Nephron (organoid): ENCODE measurements at regions not wholly inside any gene's neighbourhood (a gene's known extent, or its start where the extent isn't known, plus 50 kb on each side); places are given as distances from the start of the nearest gene placed in this dataset.

Experiments
- H3K27ac Mint-ChIP-seq, 3 experiments: 2 replicates each; pipeline ENCODE4 v1.8.0; 2020; ENCODE audit warnings: mixed read lengths in 3 of 3, mild to moderate bottlenecking in 2 of 3, moderate library complexity in 1 of 3
- H3K27me3 Mint-ChIP-seq: 2 replicates; pipeline ENCODE4 v1.8.0; 2021; ENCODE audit warnings: low read depth, mild to moderate bottlenecking, moderate library complexity, mixed read lengths
- H3K36me3 Mint-ChIP-seq: 2 replicates; pipeline ENCODE4 v1.8.0; 2020; ENCODE audit warnings: low read depth, mixed read lengths
- H3K4me1 Mint-ChIP-seq: 2 replicates; pipeline ENCODE4 v1.8.0; 2020; ENCODE audit warnings: mixed read lengths
- H3K4me3 Mint-ChIP-seq, 3 experiments: 2 replicates each; pipeline ENCODE4 v1.8.0; 2020; ENCODE audit warnings: mild to moderate bottlenecking in 3 of 3, mixed read lengths in 3 of 3, moderate library complexity in 2 of 3
- H3K9me3 Mint-ChIP-seq: 2 replicates; pipeline ENCODE4 v1.8.0; 2020; ENCODE audit warnings: mixed read lengths
- CTCF ChIP-seq, 3 experiments: fragments of 200-600 bp; sonication (generic); IDR thresholded peaks; one replicate each; pipeline ENCODE4 v1.5.0; 2021; ENCODE audit warnings: antibody characterized with exemption in 3 of 3; ENCODE audit not compliant: unreplicated experiment in 3 of 3

DNA sequence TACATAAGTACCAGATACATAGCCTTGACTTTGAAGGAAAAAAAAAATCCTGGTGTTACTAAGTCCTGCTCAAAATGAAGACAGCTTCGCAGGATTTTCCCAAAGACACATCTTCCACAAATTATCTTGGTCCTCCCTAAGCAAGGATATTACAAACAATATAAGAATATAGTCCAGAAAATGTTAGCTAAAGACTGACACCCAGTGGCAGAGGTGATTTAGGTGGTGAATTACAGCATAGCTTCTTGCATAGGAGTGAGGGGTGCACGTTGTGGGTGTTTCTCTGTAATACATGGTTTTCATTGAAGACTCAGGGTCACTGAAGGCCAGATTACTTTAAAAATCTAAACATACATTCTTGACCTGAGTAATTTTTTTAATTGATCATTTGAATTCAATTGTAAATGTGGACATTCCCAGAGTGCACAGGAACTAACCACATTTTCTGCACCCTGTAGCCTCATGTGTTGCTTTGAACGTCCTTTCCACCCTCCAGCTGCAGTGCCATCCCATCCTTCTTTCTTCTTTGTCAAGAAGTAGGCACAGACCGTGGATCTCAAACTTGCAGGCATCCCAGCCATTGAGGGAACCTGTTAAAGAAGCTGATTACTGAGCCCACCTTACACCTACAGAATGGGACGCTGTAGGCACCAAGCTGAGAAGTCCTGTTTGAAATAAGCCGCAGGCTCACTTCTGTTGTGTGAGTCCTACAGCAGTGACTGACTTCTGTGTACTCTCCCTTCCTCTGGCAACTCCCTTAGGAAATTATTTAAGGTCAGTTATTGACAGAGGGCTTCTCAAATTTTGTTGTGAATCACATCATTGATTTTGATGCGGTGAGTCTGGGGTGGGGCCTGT, 102.6 kb downstream of the PERP start:
- Mint-ChIP-seq H3K4me1 (no peaks in the 10 kb centered on the region), H3K27ac (no peak overlapping the region), H3K27me3 (no peaks in the 10 kb centered on the region), H3K4me3 (no peak overlapping the region), H3K36me3 (no peaks in the 10 kb centered on the region), H3K9me3 (no peaks in the 10 kb centered on the region)
- peak; percentile 37 to 49 (median 42) for TF ChIP-seq CTCF (IDR thresholded peaks at IDR 0.05; ENCODE audit: unreplicated experiment in 3 of 3)

DNA sequence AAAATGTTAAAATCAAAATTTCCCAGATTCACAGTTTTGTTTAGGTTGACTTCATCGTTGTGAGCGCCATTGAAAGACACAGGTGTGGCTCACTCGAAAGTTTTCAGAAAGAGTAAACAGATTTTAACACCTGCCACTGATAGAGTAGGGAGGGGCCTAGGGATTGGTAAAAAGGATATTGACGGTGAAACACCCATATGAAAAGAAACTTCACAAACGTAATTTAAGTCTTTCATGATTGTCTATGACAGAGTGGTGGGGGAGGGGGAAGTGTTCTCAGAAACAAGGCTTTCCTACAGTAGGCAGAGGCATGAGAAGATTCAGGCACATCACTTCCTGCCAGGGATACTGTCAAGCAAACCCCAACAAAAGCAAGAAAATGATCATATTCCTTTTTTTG, 101.4 kb downstream of the PERP start:
- no peak overlapping the region for H3K4me3 Mint-ChIP-seq
- no peaks in the 10 kb centered on the region for H3K9me3 Mint-ChIP-seq
- TF ChIP-seq CTCF (IDR thresholded peaks at IDR 0.05; ENCODE audit: unreplicated experiment in 3 of 3): no peak
- no peak overlapping the region for H3K27ac Mint-ChIP-seq
- H3K27me3 Mint-ChIP-seq: no peaks in the 10 kb centered on the region
- no peaks in the 10 kb centered on the region for H3K36me3 Mint-ChIP-seq
- H3K4me1 Mint-ChIP-seq: no peaks in the 10 kb centered on the region

DNA sequence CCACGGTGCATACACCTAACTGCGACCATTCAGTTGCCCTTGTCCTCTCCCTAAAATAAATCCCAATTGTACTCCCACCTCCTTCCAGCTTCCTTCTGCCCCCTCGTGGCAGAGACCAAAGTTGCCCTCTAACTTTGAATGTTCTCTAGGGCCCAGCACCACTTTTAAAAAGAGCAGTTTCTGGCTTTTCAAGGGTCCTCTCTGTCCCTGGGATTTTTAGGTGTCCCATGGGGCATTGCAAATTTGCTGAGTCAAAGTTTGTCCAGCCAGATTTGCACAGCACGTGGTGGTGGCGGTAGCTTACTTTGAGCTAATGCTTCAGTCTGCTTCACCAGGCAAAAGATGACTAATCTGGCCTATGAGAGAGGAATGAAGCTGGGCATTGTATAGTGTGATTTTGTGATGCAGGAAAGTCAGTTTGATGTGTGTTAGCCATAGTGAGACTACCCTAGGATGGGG, 100.2 kb downstream of the PERP start:
- H3K9me3 Mint-ChIP-seq: no peaks in the 10 kb centered on the region
- no peaks in the 10 kb centered on the region for H3K27me3 Mint-ChIP-seq
- no peak overlapping the region for H3K27ac Mint-ChIP-seq
- H3K4me3 Mint-ChIP-seq: no peak overlapping the region
- no peaks in the 10 kb centered on the region for H3K4me1 Mint-ChIP-seq
- TF ChIP-seq CTCF (IDR thresholded peaks at IDR 0.05; ENCODE audit: unreplicated experiment in 3 of 3): peak; percentile 20 to 44 (median 32)
- H3K36me3 Mint-ChIP-seq: no peaks in the 10 kb centered on the region

- Mint-ChIP-seq H3K4me3 (no peak overlapping the region), H3K4me1 (no peaks in the 10 kb centered on the region)
Measured at GRCh38 chr6:138008791-138009190, 98.4 kb downstream of the PERP start.

DNA sequence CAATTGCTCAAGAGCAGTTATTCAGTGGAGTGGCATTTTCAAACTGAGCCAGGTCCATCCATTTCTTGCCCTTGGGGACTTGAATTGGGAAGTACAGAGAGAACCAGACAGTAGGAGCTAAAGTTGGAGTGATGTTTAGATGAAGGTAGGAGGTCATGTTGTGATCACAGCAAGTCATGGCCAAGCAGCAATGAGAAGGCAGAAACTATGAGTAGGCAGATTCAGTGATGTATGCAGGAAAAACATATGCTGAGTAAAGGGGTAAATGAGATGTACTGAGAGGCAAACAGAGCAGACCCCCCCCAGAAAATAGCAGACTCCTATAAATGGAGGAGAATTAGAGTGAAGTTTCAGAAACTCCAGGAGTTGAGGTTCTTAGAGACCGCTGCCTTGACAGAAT, 95.8 kb downstream of the PERP start:
- no peak overlapping the region for H3K4me3 Mint-ChIP-seq
- H3K27ac Mint-ChIP-seq: no peak overlapping the region
- TF ChIP-seq CTCF (IDR thresholded peaks at IDR 0.05; ENCODE audit: unreplicated experiment in 3 of 3): no peak
- no peaks in the 10 kb centered on the region for H3K9me3 Mint-ChIP-seq
- no peaks in the 10 kb centered on the region for H3K27me3 Mint-ChIP-seq
- no peaks in the 10 kb centered on the region for H3K36me3 Mint-ChIP-seq
- no peaks in the 10 kb centered on the region for H3K4me1 Mint-ChIP-seq

More at GRCh38 chr6:138008791-138009190, 98.4 kb downstream of the PERP start:
- Mint-ChIP-seq H3K27me3 (no peaks in the 10 kb centered on the region), H3K9me3 (no peaks in the 10 kb centered on the region), H3K27ac (no peak overlapping the region), H3K36me3 (no peaks in the 10 kb centered on the region)
- no peak for TF ChIP-seq CTCF (IDR thresholded peaks at IDR 0.05; ENCODE audit: unreplicated experiment in 3 of 3)

DNA sequence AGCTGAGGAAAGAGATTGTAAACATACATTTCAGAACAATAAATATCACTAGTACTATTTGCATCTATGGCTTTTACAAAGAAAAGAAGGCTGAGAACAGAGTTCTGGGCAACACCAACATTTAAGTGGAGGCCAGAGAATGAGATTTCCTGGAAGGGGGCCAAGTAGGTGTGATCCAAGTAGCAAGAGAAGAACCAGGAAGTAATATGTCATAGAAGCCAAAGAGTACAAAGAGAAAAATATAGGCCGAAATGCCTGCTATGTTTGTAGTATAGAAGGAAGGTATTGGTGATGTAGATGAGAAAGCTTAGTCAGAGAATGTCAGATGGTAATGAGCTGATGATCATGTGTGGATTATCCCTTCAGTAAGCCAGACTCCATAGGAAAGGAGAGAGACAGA, 94.5 kb downstream of the PERP start:
- Mint-ChIP-seq H3K9me3 (no peaks in the 10 kb centered on the region), H3K4me3 (no peak overlapping the region), H3K4me1 (no peaks in the 10 kb centered on the region), H3K36me3 (no peaks in the 10 kb centered on the region), H3K27ac (no peak overlapping the region), H3K27me3 (no peaks in the 10 kb centered on the region)
- TF ChIP-seq CTCF (IDR thresholded peaks at IDR 0.05; ENCODE audit: unreplicated experiment in 3 of 3): no peak
